ENCODE measurements at regions not wholly inside any gene's neighbourhood (a gene's known extent, or its start where the extent isn't known, plus 50 kb on each side); places are given as distances from the start of the nearest gene placed in this dataset.

GRCh38 chr5:4880304-4880741 is 259.8 kb upstream of the ADAMTS16 start:
- Histone ChIP-seq H3K9me3 (replicated peaks; ENCODE audit: control insufficient read depth, low read depth, low read length) (no peaks in the 10 kb centered on the region), H3K4me1 (ENCODE audit: control insufficient read depth, insufficient read depth, low read length) (peaks cover 40% of the 10 kb centered on the region), H3K27ac (ENCODE audit: low read length) (no peak overlapping the region), H3K4me3 (ENCODE audit: low read length) (no peak overlapping the region), H3K36me3 (ENCODE audit: control insufficient read depth, insufficient read depth, low read length) (no peaks in the 10 kb centered on the region), H3K27me3 (ENCODE audit: control insufficient read depth, insufficient read depth, low read length) (no peaks in the 10 kb centered on the region)
- DNase-seq, result no peak
- 90% methylated on average over 9 of the region's 15 CpGs for WGBS (ENCODE audit: insufficient coverage)

GRCh38 chr5:4881366-4882002 is 258.6 kb upstream of the ADAMTS16 start:
- Histone ChIP-seq H3K27me3 (ENCODE audit: control insufficient read depth, insufficient read depth, low read length) (no peaks in the 10 kb centered on the region), H3K4me3 (ENCODE audit: low read length) (no peak overlapping the region), H3K4me1 (ENCODE audit: control insufficient read depth, insufficient read depth, low read length) (peaks cover 40% of the 10 kb centered on the region), H3K27ac (ENCODE audit: low read length) (no peak overlapping the region), H3K36me3 (ENCODE audit: control insufficient read depth, insufficient read depth, low read length) (no peaks in the 10 kb centered on the region), H3K9me3 (replicated peaks; ENCODE audit: control insufficient read depth, low read depth, low read length) (no peaks in the 10 kb centered on the region)
- peak; percentile 74 for DNase-seq
- WGBS (ENCODE audit: insufficient coverage), result 69% methylated on average over 6 of the region's 8 CpGs

- Histone ChIP-seq H3K4me3 (ENCODE audit: low read length) (no peak overlapping the region), H3K4me1 (ENCODE audit: control insufficient read depth, insufficient read depth, low read length) (peaks cover 40% of the 10 kb centered on the region), H3K9me3 (replicated peaks; ENCODE audit: control insufficient read depth, low read depth, low read length) (no peaks in the 10 kb centered on the region), H3K27ac (ENCODE audit: low read length) (no peak overlapping the region), H3K36me3 (ENCODE audit: control insufficient read depth, insufficient read depth, low read length) (no peaks in the 10 kb centered on the region), H3K27me3 (ENCODE audit: control insufficient read depth, insufficient read depth, low read length) (no peaks in the 10 kb centered on the region)
- WGBS (ENCODE audit: insufficient coverage), result 90% methylated on average over 2 of the region's 4 CpGs
- DNase-seq, result no peak
Measured at GRCh38 chr5:4882186-4882585, 257.9 kb upstream of the ADAMTS16 start.

GRCh38 chr5:4883360-4883759 is 256.8 kb upstream of the ADAMTS16 start:
- WGBS (ENCODE audit: insufficient coverage), result 29% methylated on average over 5 of the region's 6 CpGs
- H3K27ac ChIP-seq (ENCODE audit: low read length), result no peak overlapping the region
- peak; percentile 75 for DNase-seq

GRCh38 chr5:4893063-4893744 is 246.9 kb upstream of the ADAMTS16 start:
- Histone ChIP-seq H3K9me3 (replicated peaks; ENCODE audit: control insufficient read depth, low read depth, low read length) (no peaks in the 10 kb centered on the region), H3K4me3 (ENCODE audit: low read length) (no peak overlapping the region), H3K27ac (ENCODE audit: low read length) (no peak overlapping the region), H3K36me3 (ENCODE audit: control insufficient read depth, insufficient read depth, low read length) (no peaks in the 10 kb centered on the region), H3K27me3 (ENCODE audit: control insufficient read depth, insufficient read depth, low read length) (no peaks in the 10 kb centered on the region), H3K4me1 (ENCODE audit: control insufficient read depth, insufficient read depth, low read length) (no peaks in the 10 kb centered on the region)
- WGBS (ENCODE audit: insufficient coverage), result 88% methylated on average over 6 of the region's 9 CpGs
- DNase-seq, result no peak

More at GRCh38 chr5:4883360-4883759, 256.8 kb upstream of the ADAMTS16 start:
- Histone ChIP-seq H3K27me3 (ENCODE audit: control insufficient read depth, insufficient read depth, low read length) (no peaks in the 10 kb centered on the region), H3K4me3 (ENCODE audit: low read length) (no peak overlapping the region), H3K36me3 (ENCODE audit: control insufficient read depth, insufficient read depth, low read length) (no peaks in the 10 kb centered on the region), H3K4me1 (ENCODE audit: control insufficient read depth, insufficient read depth, low read length) (peaks cover 40% of the 10 kb centered on the region), H3K9me3 (replicated peaks; ENCODE audit: control insufficient read depth, low read depth, low read length) (no peaks in the 10 kb centered on the region)

- no peak overlapping the region for H3K27ac ChIP-seq (ENCODE audit: low read length)
- no peak overlapping the region for H3K4me3 ChIP-seq (ENCODE audit: low read length)
- H3K9me3 ChIP-seq (replicated peaks; ENCODE audit: control insufficient read depth, low read depth, low read length), result no peaks in the 10 kb centered on the region
- no peaks in the 10 kb centered on the region for H3K27me3 ChIP-seq (ENCODE audit: control insufficient read depth, insufficient read depth, low read length)
- WGBS (ENCODE audit: insufficient coverage), result 38% methylated on average over 5 of the region's 5 CpGs
- no peaks in the 10 kb centered on the region for H3K36me3 ChIP-seq (ENCODE audit: control insufficient read depth, insufficient read depth, low read length)
- no peaks in the 10 kb centered on the region for H3K4me1 ChIP-seq (ENCODE audit: control insufficient read depth, insufficient read depth, low read length)
- no peak for DNase-seq
Measured at GRCh38 chr5:4896328-4896727, 243.8 kb upstream of the ADAMTS16 start.

GRCh38 chr5:4901305-4901811 is 238.8 kb upstream of the ADAMTS16 start:
- H3K36me3 ChIP-seq (ENCODE audit: control insufficient read depth, insufficient read depth, low read length), result no peaks in the 10 kb centered on the region
- WGBS (ENCODE audit: insufficient coverage), result 69% methylated on average over 11 of the region's 15 CpGs
- H3K4me3 ChIP-seq (ENCODE audit: low read length), result no peak overlapping the region
- H3K9me3 ChIP-seq (replicated peaks; ENCODE audit: control insufficient read depth, low read depth, low read length), result no peaks in the 10 kb centered on the region
- H3K27ac ChIP-seq (ENCODE audit: low read length), result no peak overlapping the region
- peaks cover 21% of the 10 kb centered on the region for H3K4me1 ChIP-seq (ENCODE audit: control insufficient read depth, insufficient read depth, low read length)
- H3K27me3 ChIP-seq (ENCODE audit: control insufficient read depth, insufficient read depth, low read length), result no peaks in the 10 kb centered on the region
- no peak for DNase-seq

GRCh38 chr5:4901924-4902323 is 238.2 kb upstream of the ADAMTS16 start:
- H3K27me3 ChIP-seq (ENCODE audit: control insufficient read depth, insufficient read depth, low read length), result no peaks in the 10 kb centered on the region
- DNase-seq, result peak; percentile 60
- no peaks in the 10 kb centered on the region for H3K36me3 ChIP-seq (ENCODE audit: control insufficient read depth, insufficient read depth, low read length)
- no peaks in the 10 kb centered on the region for H3K9me3 ChIP-seq (replicated peaks; ENCODE audit: control insufficient read depth, low read depth, low read length)
- H3K4me3 ChIP-seq (ENCODE audit: low read length), result no peak overlapping the region
- H3K4me1 ChIP-seq (ENCODE audit: control insufficient read depth, insufficient read depth, low read length), result peaks cover 21% of the 10 kb centered on the region
- 27% methylated on average over 4 of the region's 5 CpGs for WGBS (ENCODE audit: insufficient coverage)
- H3K27ac ChIP-seq (ENCODE audit: low read length), result peak overlapping the region; percentile 13

GRCh38 chr5:4905674-4906520 is 234.2 kb upstream of the ADAMTS16 start:
- Histone ChIP-seq H3K36me3 (ENCODE audit: control insufficient read depth, insufficient read depth, low read length) (no peaks in the 10 kb centered on the region), H3K4me1 (ENCODE audit: control insufficient read depth, insufficient read depth, low read length) (peaks cover 28% of the 10 kb centered on the region), H3K4me3 (ENCODE audit: low read length) (no peak overlapping the region), H3K27ac (ENCODE audit: low read length) (peak overlapping the region; percentile 45), H3K27me3 (ENCODE audit: control insufficient read depth, insufficient read depth, low read length) (no peaks in the 10 kb centered on the region), H3K9me3 (replicated peaks; ENCODE audit: control insufficient read depth, low read depth, low read length) (no peaks in the 10 kb centered on the region)
- 50% methylated on average over 12 of the region's 19 CpGs for WGBS (ENCODE audit: insufficient coverage)
- DNase-seq, result peak; percentile 53

- no CpG with 5 or more reads among the region's 1 CpG for WGBS (ENCODE audit: insufficient coverage)
- DNase-seq, result peak; percentile 86
- H3K27me3 ChIP-seq (ENCODE audit: control insufficient read depth, insufficient read depth, low read length), result no peaks in the 10 kb centered on the region
- no peak overlapping the region for H3K4me3 ChIP-seq (ENCODE audit: low read length)
- no peaks in the 10 kb centered on the region for H3K9me3 ChIP-seq (replicated peaks; ENCODE audit: control insufficient read depth, low read depth, low read length)
- H3K4me1 ChIP-seq (ENCODE audit: control insufficient read depth, insufficient read depth, low read length), result peaks cover 26% of the 10 kb centered on the region
- no peaks in the 10 kb centered on the region for H3K36me3 ChIP-seq (ENCODE audit: control insufficient read depth, insufficient read depth, low read length)
- H3K27ac ChIP-seq (ENCODE audit: low read length), result no peak overlapping the region
Measured at GRCh38 chr5:4906786-4907185, 233.3 kb upstream of the ADAMTS16 start.

Measured in muscle of leg (tissue), 3 donors.